GM21360 (cell line): ENCODE measurements at regions not wholly inside any gene's neighbourhood (a gene's known extent, or its start where the extent isn't known, plus 50 kb on each side); places are given as distances from the start of the nearest gene placed in this dataset.
"Not testable (repeated sequence)": the region's sequence is repeated elsewhere in the genome, so short reads cannot be mapped to it uniquely, and the experiment has no call there.

ENCODE experiments used
- ATAC-seq: cut with Tn5 transposase; IDR thresholded peaks from one replicate; pipeline ENCODE4 v1.9.1; 2021; ENCODE audit warnings: mild to moderate bottlenecking, moderate library complexity; ENCODE audit not compliant: unreplicated experiment

DNA sequence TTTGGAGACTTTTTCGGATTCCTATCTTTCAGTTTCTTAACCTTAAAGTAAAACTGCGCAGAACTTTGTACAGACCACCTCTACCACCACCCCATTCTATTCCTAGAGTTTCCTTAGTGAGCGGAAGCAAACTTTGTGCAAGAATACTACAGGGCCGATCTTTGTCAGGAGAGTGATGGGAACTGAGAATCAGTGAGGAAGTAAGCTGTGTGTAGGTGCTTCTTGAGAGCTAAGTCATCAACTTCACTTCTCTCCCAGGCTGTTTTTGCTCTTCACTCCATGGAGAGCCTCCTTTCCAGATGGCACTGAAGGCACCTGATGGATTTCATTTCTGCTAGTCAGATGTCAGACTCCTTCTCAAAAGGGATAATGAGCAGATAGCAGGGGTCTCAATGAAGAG is 127.3 kb downstream of the SPATA31D1 start:
- ATAC-seq = no peak

DNA sequence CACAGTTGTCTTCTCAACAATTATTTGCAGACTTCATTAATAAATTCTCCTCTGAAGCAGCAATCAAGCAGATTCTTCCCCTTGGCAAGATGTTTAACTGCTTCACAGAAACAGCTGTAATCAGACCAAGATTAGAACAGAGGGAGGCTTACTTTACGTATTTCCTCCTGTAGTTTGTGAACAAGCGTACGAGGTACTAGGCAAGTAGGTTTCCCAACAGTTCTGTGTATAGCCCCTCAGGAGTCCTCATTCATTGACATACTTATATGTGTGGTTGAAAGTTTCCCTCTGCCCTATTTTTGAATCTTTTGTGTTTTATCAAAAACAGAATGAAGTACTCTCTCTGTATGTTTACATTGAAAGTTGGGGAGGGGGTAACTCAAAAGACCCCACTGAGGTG is 128.0 kb downstream of the SPATA31D1 start:
- ATAC-seq = no peak

- ATAC-seq = no peak
Observed at GRCh38 chr9:82117026-82117811, 128.6 kb downstream of the SPATA31D1 start.

DNA sequence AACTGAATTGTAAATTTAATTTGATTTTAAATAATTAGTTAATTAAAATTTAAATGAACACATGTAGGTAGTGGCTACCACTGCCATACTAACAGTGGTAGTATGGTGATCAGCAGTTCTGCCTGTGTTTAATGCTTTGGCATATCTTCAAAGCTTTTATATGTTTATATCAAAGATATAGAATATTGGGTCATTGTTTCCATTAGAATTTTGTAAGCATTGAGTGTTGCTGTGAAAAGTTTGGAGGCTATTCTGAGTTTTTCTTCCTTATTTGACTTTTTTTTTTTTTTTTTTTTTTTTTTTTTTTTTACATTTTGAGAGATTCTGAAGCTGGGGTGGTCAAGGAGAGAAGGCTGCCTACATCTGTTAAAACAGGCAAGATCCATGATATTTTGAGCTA is 134.2 kb downstream of the SPATA31D1 start:
- no peak for ATAC-seq

GRCh38 chr9:82124090-82124489 is 135.5 kb downstream of the SPATA31D1 start:
- ATAC-seq = no peak

DNA sequence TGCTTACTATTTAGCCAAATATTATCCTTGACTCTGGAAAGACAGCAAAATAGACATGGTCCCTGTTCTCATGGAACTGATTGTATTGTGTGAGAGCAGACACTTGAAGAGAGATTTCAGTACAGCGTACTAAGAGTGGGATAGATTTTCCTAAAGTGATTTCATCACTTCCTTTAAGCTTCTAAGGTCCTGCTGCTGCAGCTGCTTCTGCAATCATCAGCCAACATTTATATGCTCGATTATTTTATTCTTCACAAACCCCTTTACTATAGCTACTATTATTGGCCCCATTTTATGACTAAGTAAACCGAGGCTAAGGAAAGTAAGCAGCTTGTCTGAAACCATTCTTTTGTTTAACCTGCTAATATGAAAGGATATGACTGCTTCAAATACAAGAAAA is 137.7 kb downstream of the SPATA31D1 start:
- no peak for ATAC-seq

DNA sequence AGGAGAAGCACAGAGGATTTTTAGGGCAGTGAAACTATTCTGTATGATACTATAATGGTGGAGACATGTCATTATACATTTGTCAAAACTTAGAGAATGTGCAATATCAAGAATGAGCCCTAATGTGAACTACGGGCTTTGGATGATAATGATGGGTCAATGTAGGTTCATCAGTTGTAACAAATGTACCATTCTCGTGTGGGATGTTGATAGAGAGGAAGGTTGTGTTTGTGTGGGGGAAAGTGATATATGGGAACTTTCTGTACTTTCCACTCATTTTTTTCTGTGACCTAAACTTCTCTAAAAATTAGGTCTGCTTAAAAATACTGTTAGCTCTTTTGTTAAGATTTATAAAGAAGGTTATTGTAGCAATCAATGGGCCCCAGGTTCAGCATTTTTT is 138.9 kb downstream of the SPATA31D1 start:
- ATAC-seq = no peak

- peak; percentile 90 for ATAC-seq
Observed at GRCh38 chr9:82128011-82128696, 139.6 kb downstream of the SPATA31D1 start.

GRCh38 chr9:82129708-82130107 is 141.1 kb downstream of the SPATA31D1 start:
- ATAC-seq = no peak

DNA sequence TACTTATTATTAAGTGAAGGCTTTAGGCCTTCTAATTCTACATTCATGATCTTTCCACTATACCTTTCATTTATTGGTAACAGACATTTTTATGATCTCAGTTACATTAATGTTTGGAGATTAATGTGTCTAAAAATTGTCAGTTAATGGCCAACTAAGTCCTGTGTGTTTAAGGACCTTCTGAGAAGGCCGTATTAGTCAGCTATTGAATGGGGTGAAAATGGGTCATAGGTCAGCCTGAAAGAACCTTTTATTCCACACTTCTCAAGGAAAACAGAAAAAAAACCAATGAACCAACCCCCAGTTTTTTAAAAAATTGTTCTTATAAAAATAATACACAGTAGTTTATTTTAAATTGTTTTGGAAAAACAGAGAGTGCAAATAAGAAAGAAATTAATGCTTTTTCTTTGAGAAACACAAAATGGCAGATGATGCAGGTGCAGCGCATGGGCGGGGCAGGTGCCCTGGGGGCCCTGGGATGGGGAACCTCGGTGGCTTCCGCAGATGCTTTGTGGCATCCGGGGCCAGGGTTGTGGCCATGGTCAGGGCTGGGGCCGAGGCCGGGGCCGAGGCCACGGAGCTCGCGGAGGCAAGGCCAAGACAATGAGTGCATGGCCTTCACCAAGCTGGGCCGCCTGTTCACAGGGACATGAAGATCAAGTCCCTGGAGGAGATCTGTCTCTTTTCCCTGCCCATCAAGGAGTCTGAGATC is 141.9 kb downstream of the SPATA31D1 start:
- ATAC-seq = no peak

DNA sequence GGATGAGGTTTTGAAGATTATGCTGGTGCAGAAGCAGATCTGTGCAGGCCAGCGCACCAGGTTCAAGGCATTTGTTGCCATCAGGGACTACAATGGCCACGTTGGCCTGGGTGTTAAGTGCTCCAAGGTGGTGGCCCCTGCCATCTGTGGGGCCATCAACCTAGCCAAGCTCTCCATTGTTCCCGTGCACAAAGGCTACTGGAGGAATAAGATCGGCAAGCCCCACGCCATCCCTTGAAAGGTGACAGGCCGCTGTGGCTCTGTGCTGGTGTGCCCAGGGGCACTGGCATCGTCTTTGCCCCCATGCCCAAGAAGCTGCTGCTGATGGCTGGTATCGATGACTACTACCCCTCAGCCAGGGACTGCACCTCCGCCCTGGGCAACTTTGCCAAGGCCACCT is 142.5 kb downstream of the SPATA31D1 start:
- no peak for ATAC-seq

DNA sequence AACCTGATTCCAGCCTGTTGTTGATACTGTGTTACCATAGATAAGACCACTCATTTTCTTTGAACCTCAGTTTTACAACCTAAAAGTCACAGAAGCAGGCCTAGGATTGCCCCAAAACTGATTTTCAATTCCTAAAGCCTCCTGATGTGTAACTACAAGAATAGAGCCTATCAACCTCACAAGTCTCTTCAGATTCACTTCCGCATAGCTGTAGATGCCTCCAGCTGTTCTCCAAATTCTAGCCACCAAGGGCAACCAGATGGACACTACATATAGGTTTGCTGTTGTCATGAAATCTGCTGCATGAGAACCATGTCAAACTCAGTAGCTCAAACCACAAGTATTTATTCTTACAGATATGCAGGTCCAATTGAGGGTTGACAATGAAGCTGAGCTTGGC is 143.5 kb downstream of the SPATA31D1 start:
- ATAC-seq = no peak

- no peak for ATAC-seq
Observed at GRCh38 chr9:82134010-82134409, 145.4 kb downstream of the SPATA31D1 start.

DNA sequence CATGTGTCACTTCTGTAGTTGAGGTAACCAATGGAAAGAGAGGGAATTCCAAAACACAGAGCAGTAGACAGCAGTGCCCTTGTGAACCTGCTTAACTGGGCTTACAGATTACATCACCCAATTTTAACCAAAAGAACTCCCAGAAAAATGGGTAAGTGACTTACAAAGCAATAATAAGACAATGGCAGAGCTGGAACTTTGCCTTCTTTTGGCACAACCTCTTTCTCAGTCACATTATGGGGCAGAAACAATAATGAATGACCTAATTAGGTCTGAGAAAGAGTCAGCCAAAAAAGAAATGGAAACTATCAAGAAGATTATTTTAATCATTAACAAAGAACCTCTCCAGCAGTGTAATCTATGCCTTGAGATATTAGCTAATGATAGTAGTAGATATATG is 146.5 kb downstream of the SPATA31D1 start:
- ATAC-seq = no peak

DNA sequence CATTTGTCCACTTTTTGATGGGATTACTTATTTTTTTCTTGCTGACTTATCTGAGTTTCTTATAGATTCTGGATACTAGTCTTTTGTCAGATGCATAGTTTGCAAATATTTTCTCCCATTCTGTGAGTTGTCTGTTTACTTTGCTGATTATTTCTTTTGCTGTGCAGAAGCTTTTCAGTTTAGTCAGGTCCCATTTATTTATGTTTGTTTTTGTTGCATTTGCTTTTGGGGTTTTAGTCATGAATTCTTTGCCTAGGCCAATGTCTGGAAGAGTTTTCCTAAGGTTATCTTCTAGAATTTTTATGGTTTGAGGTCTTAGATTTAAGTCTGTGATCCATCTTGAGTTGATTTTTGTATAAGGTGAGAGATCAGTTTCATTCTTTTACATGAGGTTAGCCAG is 149.5 kb downstream of the SPATA31D1 start:
- ATAC-seq = not testable (repeated sequence)

DNA sequence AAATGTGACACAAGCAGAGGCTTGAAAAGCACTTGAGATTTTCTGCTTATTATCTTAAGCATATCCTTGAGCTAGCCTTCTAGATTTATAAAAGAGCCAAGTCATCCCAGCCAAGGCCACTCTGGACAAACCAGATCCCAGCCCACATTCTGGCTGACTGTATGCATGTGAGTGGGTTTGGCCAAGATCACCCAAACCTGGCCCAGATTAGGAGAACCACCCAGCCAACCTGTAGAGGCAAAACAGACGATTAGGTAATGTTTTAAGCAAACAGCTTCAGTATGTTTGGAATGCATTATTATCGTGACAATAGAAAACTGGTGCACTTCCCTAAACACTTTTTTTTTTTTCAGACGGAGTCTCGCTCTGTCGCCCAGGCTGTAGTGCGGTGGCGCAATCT is 151.9 kb downstream of the SPATA31D1 start:
- ATAC-seq = no peak

- no peak for ATAC-seq
Observed at GRCh38 chr9:82144803-82145202, 156.2 kb downstream of the SPATA31D1 start.

DNA sequence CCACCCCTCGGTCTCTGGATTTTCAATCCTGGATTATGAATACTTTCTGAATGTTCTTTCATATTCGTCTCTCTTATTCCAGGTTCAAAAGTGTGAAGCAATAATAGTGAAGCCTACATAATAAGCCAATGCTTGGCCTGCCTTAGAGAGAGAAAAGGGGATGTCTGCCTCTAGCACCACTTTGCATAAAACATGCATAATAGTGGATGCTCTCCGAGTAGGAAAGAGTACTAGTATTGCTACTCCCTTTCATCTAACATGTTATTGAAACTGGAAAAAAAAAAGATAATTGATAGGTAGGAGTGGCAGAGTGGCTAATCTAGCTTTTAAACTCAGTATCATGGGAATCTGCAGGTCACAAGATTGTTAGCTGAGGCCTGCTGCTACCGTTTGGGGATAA is 158.1 kb downstream of the SPATA31D1 start:
- no peak for ATAC-seq

GRCh38 chr9:82147798-82148425 is 159.3 kb downstream of the SPATA31D1 start:
- no peak for ATAC-seq

DNA sequence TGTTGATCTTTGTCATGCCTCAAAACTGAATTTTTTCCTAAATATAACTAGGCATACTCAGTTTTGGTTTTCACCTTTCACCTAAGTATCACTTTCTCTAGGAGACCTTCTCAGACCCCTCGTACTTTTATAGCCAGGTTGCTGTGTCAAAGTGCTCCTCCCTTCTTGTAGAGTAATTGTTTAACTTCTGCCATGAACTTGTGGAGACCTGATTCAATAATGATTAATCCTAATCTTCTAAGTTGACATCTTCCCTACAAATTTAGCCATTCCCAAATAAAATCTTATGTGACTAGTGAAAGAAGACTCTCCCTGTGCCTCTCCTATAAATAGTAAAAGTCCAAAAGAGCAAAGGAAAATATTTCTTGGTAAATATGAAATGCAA is 159.8 kb downstream of the SPATA31D1 start:
- no peak for ATAC-seq

DNA sequence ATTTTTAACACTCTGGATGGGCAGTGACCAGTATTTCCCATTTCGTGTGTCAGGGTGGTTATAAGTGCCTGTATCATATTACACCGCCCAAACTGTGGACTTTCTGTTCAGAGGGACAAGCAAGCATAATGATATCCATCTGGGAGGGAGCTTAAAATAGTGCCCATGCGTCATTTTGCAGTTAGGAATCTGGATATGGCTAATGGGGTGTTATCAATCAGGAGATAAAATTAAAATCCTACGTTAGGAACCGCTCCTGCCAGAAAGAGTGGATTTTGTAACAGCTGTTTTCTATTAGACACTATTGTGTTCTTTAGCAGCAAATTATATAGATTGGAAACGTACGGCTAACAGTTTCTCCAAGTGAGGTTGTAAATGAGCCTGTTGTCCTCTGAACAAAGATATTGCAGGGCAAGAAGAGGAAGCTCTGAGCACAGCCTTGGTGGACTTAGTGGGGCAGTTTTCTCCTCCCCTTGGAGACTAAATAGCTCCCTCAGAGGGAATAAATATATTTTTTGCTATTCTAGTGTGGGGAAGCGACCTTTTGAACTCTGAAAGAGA is 160.4 kb downstream of the SPATA31D1 start:
- ATAC-seq = no peak
